ENCODE measurements at regions not wholly inside any gene's neighbourhood (a gene's known extent, or its start where the extent isn't known, plus 50 kb on each side); places are given as distances from the start of the nearest gene placed in this dataset.

GRCh38 chr2:81714817-81715216, 1410.3 kb upstream of the LRRTM1 start:
- no peak for TF ChIP-seq CTCF (IDR thresholded peaks at IDR 0.05; ENCODE audit: low read depth, low read length)
- no peak overlapping the region for H3K4me3 ChIP-seq (ENCODE audit: low read depth, low read length)

- TF ChIP-seq CTCF (IDR thresholded peaks at IDR 0.05; ENCODE audit: low read depth, low read length) = no peak
- H3K4me3 ChIP-seq (ENCODE audit: low read depth, low read length) = no peak overlapping the region
Observed at GRCh38 chr2:81706856-81707255, 1402.3 kb upstream of the LRRTM1 start.

- no peak for TF ChIP-seq CTCF (IDR thresholded peaks at IDR 0.05; ENCODE audit: low read depth, low read length)
- H3K4me3 ChIP-seq (ENCODE audit: low read depth, low read length) = no peak overlapping the region
Observed at GRCh38 chr2:81703831-81704230, 1399.3 kb upstream of the LRRTM1 start.

- no peak overlapping the region for H3K4me3 ChIP-seq (ENCODE audit: low read depth, low read length)
- TF ChIP-seq CTCF (IDR thresholded peaks at IDR 0.05; ENCODE audit: low read depth, low read length) = no peak
Observed at GRCh38 chr2:81692566-81692965, 1388.0 kb upstream of the LRRTM1 start.

- H3K4me3 ChIP-seq (ENCODE audit: low read depth, low read length) = no peak overlapping the region
- no peak for TF ChIP-seq CTCF (IDR thresholded peaks at IDR 0.05; ENCODE audit: low read depth, low read length)
Observed at GRCh38 chr2:81675641-81676040, 1371.1 kb upstream of the LRRTM1 start.

GRCh38 chr2:81672923-81673322, 1368.4 kb upstream of the LRRTM1 start:
- no peak overlapping the region for H3K4me3 ChIP-seq (ENCODE audit: low read depth, low read length)

GRCh38 chr2:81672516-81672915, 1368.0 kb upstream of the LRRTM1 start:
- no peak for TF ChIP-seq CTCF (IDR thresholded peaks at IDR 0.05; ENCODE audit: low read depth, low read length)
- H3K4me3 ChIP-seq (ENCODE audit: low read depth, low read length) = no peak overlapping the region

More at GRCh38 chr2:81672923-81673322, 1368.4 kb upstream of the LRRTM1 start:
- TF ChIP-seq CTCF (IDR thresholded peaks at IDR 0.05; ENCODE audit: low read depth, low read length) = no peak
